Limb (tissue), 2 donors: ENCODE measurements at regions not wholly inside any gene's neighbourhood (a gene's known extent, or its start where the extent isn't known, plus 50 kb on each side); places are given as distances from the start of the nearest gene placed in this dataset.
A peak's percentile ranks its signal among the peaks of the same experiment; 100 is the strongest.

ENCODE experiments used
- DNase-seq, 2 donors: peaks; one replicate each; pipeline ENCODE4 v3.0.0-alpha.2; 2016; ENCODE audit errors: extremely low spot score in 2 of 2

GRCh38 chr13:21960108-21960507, 289.2 kb downstream of the FGF9 start:
- DNase-seq, result no peak

- no peak for DNase-seq
Measured at GRCh38 chr13:21964686-21965085, 293.8 kb downstream of the FGF9 start.

GRCh38 chr13:21965095-21965494, 294.2 kb downstream of the FGF9 start:
- no peak for DNase-seq

GRCh38 chr13:21966014-21966413, 295.1 kb downstream of the FGF9 start:
- DNase-seq, result no peak

- DNase-seq, result no peak
Measured at GRCh38 chr13:21967871-21968270, 297.0 kb downstream of the FGF9 start.

- DNase-seq, result no peak
Measured at GRCh38 chr13:21970172-21970571, 299.3 kb downstream of the FGF9 start.

GRCh38 chr13:21970918-21971317, 300.0 kb downstream of the FGF9 start:
- DNase-seq, result no peak

GRCh38 chr13:21971662-21972621, 301.1 kb downstream of the FGF9 start:
- DNase-seq, result peak in 1 of 2 donors; percentile 58

GRCh38 chr13:21973437-21974125, 302.7 kb downstream of the FGF9 start:
- no peak for DNase-seq

- no peak for DNase-seq
Measured at GRCh38 chr13:21974741-21975140, 303.9 kb downstream of the FGF9 start.

- no peak for DNase-seq
Measured at GRCh38 chr13:21976159-21976558, 305.3 kb downstream of the FGF9 start.

GRCh38 chr13:21979161-21979806, 308.4 kb downstream of the FGF9 start:
- no peak for DNase-seq

GRCh38 chr13:21980049-21980448, 309.2 kb downstream of the FGF9 start:
- DNase-seq, result no peak

GRCh38 chr13:21984156-21984555, 313.3 kb downstream of the FGF9 start:
- DNase-seq, result no peak

GRCh38 chr13:21986602-21987001, 315.7 kb downstream of the FGF9 start:
- DNase-seq, result no peak

- no peak for DNase-seq
Measured at GRCh38 chr13:21987793-21988192, 316.9 kb downstream of the FGF9 start.

GRCh38 chr13:21988624-21989023, 317.8 kb downstream of the FGF9 start:
- DNase-seq, result no peak

GRCh38 chr13:21996049-21996448, 325.2 kb downstream of the FGF9 start:
- no peak for DNase-seq

GRCh38 chr13:21997726-21998125, 326.9 kb downstream of the FGF9 start:
- no peak for DNase-seq

- DNase-seq, result no peak
Measured at GRCh38 chr13:21998279-21998990, 327.6 kb downstream of the FGF9 start.

GRCh38 chr13:21999666-22000065, 328.8 kb downstream of the FGF9 start:
- DNase-seq, result no peak
